ENCODE measurements at regions not wholly inside any gene's neighbourhood (a gene's known extent, or its start where the extent isn't known, plus 50 kb on each side); places are given as distances from the start of the nearest gene placed in this dataset.

DNA sequence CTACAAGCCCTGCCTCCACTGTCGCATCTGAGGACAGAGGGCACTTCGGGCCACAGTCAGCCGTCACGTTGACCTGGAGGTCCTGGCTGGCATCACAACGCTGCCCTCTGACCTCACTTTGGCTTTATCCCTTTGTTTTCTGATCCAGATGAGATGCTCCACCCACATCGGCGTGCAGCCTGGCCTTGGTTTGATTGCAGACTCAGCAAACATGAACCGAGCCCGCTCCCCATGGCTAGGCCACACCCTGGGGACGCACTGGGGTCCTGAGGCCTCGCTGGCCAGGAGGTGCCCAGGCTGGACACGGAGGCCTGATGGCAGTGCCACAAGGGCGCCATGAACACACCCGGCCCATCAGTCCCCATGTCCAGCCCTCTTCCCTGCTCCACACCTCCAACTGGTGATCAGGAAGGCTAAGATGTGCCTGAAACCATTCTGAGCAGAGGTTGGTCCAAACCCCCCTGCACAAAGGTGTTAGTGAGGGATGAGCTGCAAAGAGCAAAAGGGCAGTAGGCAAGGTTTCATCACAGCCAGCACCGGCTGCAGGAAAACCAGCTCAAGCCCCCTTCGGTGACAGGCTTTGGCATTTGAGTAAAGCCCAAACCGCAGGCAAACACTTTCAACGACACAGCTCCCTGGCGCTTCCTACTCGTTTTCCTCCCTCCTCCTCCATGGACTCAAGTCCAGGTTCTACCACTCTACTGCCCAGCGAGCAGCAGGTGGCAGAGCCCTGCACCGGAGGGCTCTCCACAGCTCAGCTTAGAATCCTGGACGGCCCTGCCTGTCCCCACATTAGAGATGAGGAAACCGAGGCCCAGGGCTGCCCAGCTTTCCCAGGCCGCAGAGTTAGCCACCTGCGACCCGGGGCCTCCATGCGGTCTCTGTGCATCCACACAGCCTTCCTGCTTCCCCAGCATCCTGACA lies 165.8 kb downstream of the NUP210 start:
- TF ChIP-seq, protein P1, sequence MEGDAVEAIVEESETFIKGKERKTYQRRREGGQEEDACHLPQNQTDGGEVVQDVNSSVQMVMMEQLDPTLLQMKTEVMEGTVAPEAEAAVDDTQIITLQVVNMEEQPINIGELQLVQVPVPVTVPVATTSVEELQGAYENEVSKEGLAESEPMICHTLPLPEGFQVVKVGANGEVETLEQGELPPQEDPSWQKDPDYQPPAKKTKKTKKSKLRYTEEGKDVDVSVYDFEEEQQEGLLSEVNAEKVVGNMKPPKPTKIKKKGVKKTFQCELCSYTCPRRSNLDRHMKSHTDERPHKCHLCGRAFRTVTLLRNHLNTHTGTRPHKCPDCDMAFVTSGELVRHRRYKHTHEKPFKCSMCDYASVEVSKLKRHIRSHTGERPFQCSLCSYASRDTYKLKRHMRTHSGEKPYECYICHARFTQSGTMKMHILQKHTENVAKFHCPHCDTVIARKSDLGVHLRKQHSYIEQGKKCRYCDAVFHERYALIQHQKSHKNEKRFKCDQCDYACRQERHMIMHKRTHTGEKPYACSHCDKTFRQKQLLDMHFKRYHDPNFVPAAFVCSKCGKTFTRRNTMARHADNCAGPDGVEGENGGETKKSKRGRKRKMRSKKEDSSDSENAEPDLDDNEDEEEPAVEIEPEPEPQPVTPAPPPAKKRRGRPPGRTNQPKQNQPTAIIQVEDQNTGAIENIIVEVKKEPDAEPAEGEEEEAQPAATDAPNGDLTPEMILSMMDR (IDR thresholded peaks at IDR 0.05; ENCODE audit: poor library complexity, severe bottlenecking): no peak
- no peak for DNase-seq (ENCODE audit: low spot score)

DNA sequence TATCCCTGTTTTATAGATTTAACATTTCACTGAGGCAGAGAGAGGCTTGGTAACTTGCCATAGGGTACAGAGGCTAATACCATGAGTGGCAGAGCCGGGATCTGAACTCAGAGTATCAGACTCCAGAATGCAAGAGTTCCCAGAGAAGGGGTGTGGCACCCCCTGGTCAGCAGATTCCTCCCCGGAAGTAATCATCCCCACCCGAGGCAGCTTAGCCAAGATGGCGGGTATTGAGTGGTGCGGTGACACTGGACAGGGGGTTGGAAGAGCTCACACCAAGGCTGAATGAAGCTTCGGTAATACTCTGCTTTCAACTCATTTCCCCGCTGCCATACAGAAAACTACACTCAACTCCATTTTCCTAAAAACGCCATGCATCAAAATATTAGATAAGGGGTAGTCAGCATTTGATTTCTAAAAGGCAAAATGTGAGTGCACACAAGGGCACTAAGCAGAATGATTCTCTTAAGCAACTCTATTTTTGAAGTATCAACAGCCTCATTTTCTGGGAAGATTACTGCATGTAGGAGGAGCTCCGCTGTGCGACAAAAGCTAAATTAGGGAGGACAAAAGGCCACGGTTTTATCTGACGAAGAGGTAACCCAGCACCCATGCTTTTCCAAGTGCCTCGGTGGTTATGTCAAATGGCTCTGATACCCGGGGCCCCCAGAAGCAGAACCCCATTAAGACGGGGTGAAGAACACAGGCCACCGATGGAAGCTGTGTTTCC lies 166.7 kb downstream of the NUP210 start:
- Histone ChIP-seq H3K4me1 (ENCODE audit: insufficient read depth, poor library complexity, severe bottlenecking) (no peaks in the 10 kb centered on the region), H3K36me3 (ENCODE audit: low read depth) (no peaks in the 10 kb centered on the region), H3K9me3 (ENCODE audit: severe bottlenecking) (no peaks in the 10 kb centered on the region), H3K27ac (ENCODE audit: poor library complexity, severe bottlenecking) (no peak overlapping the region), H3K27me3 (ENCODE audit: insufficient read depth, poor library complexity, severe bottlenecking) (no peaks in the 10 kb centered on the region), H3K4me3 (ENCODE audit: severe bottlenecking) (no peak overlapping the region)
- DNase-seq (ENCODE audit: low spot score): no peak
- TF ChIP-seq, protein P1 (IDR thresholded peaks at IDR 0.05; ENCODE audit: poor library complexity, severe bottlenecking): no peak
- no peak for ATAC-seq (ENCODE audit: low read depth)

More for the DNA sequence above, 165.8 kb downstream of the NUP210 start:
- no peak overlapping the region for H3K4me3 ChIP-seq (ENCODE audit: severe bottlenecking)
- no peak for ATAC-seq (ENCODE audit: low read depth)
- H3K9me3 ChIP-seq (ENCODE audit: severe bottlenecking): no peaks in the 10 kb centered on the region
- H3K27me3 ChIP-seq (ENCODE audit: insufficient read depth, poor library complexity, severe bottlenecking): no peaks in the 10 kb centered on the region
- no peak overlapping the region for H3K27ac ChIP-seq (ENCODE audit: poor library complexity, severe bottlenecking)
- H3K36me3 ChIP-seq (ENCODE audit: low read depth): no peaks in the 10 kb centered on the region
- no peaks in the 10 kb centered on the region for H3K4me1 ChIP-seq (ENCODE audit: insufficient read depth, poor library complexity, severe bottlenecking)

DNA sequence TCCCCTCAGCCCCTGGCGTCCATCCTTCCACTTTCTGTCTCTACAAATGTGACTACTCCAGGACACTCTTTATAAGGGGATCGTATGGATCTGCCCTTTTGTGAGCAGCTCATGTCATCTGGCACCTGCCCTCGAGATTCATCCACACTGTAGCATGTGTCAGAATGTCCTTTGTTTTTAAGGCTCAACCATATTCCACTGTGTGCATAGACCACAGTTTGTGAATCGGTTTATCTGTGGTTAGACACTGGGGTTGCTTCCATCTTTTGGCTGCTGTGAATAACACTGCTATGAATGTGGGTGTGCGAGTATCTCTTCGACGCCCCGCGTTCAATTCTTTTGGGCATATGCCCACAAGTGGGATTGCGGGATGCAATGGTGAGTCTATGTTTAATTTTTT lies 167.9 kb downstream of the NUP210 start:
- no peak overlapping the region for H3K4me3 ChIP-seq (ENCODE audit: severe bottlenecking)
- DNase-seq (ENCODE audit: low spot score): no peak
- H3K9me3 ChIP-seq (ENCODE audit: severe bottlenecking): no peaks in the 10 kb centered on the region
- no peak overlapping the region for H3K27ac ChIP-seq (ENCODE audit: poor library complexity, severe bottlenecking)
- H3K27me3 ChIP-seq (ENCODE audit: insufficient read depth, poor library complexity, severe bottlenecking): no peaks in the 10 kb centered on the region
- TF ChIP-seq, protein P1 (IDR thresholded peaks at IDR 0.05; ENCODE audit: poor library complexity, severe bottlenecking): no peak
- ATAC-seq (ENCODE audit: low read depth): no peak
- H3K36me3 ChIP-seq (ENCODE audit: low read depth): no peaks in the 10 kb centered on the region
- no peaks in the 10 kb centered on the region for H3K4me1 ChIP-seq (ENCODE audit: insufficient read depth, poor library complexity, severe bottlenecking)

DNA sequence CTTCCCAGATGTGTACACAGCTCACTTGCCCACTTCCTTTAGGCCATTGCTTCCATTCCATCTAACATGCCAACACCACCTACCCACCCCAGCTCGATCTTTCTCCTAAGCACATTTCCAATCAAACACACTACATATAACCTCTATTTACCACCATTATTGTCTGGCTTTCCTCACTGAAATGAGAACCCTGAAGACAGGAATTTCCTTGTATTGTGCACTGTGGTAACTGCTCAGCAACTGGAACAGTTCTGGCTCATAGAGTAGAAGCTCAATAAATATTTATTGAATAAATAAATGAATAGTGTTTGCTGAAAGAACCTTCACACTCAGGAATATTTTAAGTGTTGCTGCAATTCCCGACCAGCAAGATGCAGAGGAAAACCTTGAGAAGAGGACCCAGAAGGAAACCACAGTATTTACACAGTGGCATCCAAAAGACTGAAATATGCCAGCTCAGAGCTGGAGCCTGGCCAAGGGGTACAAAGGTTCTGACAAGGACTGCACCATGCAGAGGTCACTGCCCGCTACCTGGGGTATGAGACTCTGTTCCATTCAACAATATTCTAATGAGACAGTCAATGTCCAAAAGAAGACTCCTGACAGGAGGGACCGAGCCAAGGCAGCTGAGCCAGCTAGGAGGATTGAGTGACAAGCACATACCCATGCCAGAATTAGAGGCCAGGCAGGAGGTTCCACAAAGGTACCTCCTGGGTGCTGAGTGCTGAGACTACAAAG lies 168.8 kb downstream of the NUP210 start:
- no peak overlapping the region for H3K27ac ChIP-seq (ENCODE audit: poor library complexity, severe bottlenecking)
- H3K4me1 ChIP-seq (ENCODE audit: insufficient read depth, poor library complexity, severe bottlenecking): no peaks in the 10 kb centered on the region
- no peaks in the 10 kb centered on the region for H3K36me3 ChIP-seq (ENCODE audit: low read depth)
- TF ChIP-seq, protein P1 (IDR thresholded peaks at IDR 0.05; ENCODE audit: poor library complexity, severe bottlenecking): no peak
- H3K9me3 ChIP-seq (ENCODE audit: severe bottlenecking): no peaks in the 10 kb centered on the region
- ATAC-seq (ENCODE audit: low read depth) (no peak), DNase-seq (ENCODE audit: low spot score) (no peak)
- H3K27me3 ChIP-seq (ENCODE audit: insufficient read depth, poor library complexity, severe bottlenecking): no peaks in the 10 kb centered on the region
- no peak overlapping the region for H3K4me3 ChIP-seq (ENCODE audit: severe bottlenecking)
